Superior temporal gyrus (tissue), 1 donor: ENCODE measurements at regions not wholly inside any gene's neighbourhood (a gene's known extent, or its start where the extent isn't known, plus 50 kb on each side); places are given as distances from the start of the nearest gene placed in this dataset.

ENCODE experiments used
- DNase-seq: peaks from one replicate; pipeline ENCODE4 v3.0.0-alpha.2; 2016; ENCODE audit errors: extremely low spot score

- no peak for DNase-seq
These were observed 938.4 kb upstream of the SLC10A2 start for GRCh38 chr13:104004572-104004971.

GRCh38 chr13:104002216-104002615 lies 936.0 kb upstream of the SLC10A2 start:
- DNase-seq, result no peak

GRCh38 chr13:104001766-104002165 lies 935.5 kb upstream of the SLC10A2 start:
- no peak for DNase-seq

GRCh38 chr13:103996733-103997132 lies 930.5 kb upstream of the SLC10A2 start:
- DNase-seq, result no peak

GRCh38 chr13:103983948-103984347 lies 917.7 kb upstream of the SLC10A2 start:
- no peak for DNase-seq

- no peak for DNase-seq
These were observed 910.2 kb upstream of the SLC10A2 start for GRCh38 chr13:103976371-103976770.

- DNase-seq, result no peak
These were observed 907.5 kb upstream of the SLC10A2 start for GRCh38 chr13:103973740-103974139.

- DNase-seq, result no peak
These were observed 903.4 kb upstream of the SLC10A2 start for GRCh38 chr13:103969520-103970050.

GRCh38 chr13:103965506-103966243 lies 899.5 kb upstream of the SLC10A2 start:
- no peak for DNase-seq

- DNase-seq, result no peak
These were observed 895.6 kb upstream of the SLC10A2 start for GRCh38 chr13:103961784-103962183.

- no peak for DNase-seq
These were observed 894.9 kb upstream of the SLC10A2 start for GRCh38 chr13:103961129-103961528.

- no peak for DNase-seq
These were observed 893.8 kb upstream of the SLC10A2 start for GRCh38 chr13:103960001-103960400.

GRCh38 chr13:103958691-103959090 lies 892.5 kb upstream of the SLC10A2 start:
- DNase-seq, result no peak

- no peak for DNase-seq
These were observed 891.7 kb upstream of the SLC10A2 start for GRCh38 chr13:103957939-103958338.

- DNase-seq, result no peak
These were observed 887.6 kb upstream of the SLC10A2 start for GRCh38 chr13:103953859-103954258.

- no peak for DNase-seq
These were observed 886.0 kb upstream of the SLC10A2 start for GRCh38 chr13:103952183-103952582.

GRCh38 chr13:103948426-103948825 lies 882.2 kb upstream of the SLC10A2 start:
- DNase-seq, result no peak

GRCh38 chr13:103945836-103946235 lies 879.6 kb upstream of the SLC10A2 start:
- no peak for DNase-seq

GRCh38 chr13:103941506-103942140 lies 875.4 kb upstream of the SLC10A2 start:
- no peak for DNase-seq

GRCh38 chr13:103935117-103935516 lies 868.9 kb upstream of the SLC10A2 start:
- DNase-seq, result no peak

GRCh38 chr13:103931885-103932284 lies 865.7 kb upstream of the SLC10A2 start:
- DNase-seq, result no peak

GRCh38 chr13:103931331-103931845 lies 865.2 kb upstream of the SLC10A2 start:
- no peak for DNase-seq

- DNase-seq, result no peak
These were observed 859.9 kb upstream of the SLC10A2 start for GRCh38 chr13:103926118-103926517.
